ENCODE measurements at regions not wholly inside any gene's neighbourhood (a gene's known extent, or its start where the extent isn't known, plus 50 kb on each side); places are given as distances from the start of the nearest gene placed in this dataset.

DNA sequence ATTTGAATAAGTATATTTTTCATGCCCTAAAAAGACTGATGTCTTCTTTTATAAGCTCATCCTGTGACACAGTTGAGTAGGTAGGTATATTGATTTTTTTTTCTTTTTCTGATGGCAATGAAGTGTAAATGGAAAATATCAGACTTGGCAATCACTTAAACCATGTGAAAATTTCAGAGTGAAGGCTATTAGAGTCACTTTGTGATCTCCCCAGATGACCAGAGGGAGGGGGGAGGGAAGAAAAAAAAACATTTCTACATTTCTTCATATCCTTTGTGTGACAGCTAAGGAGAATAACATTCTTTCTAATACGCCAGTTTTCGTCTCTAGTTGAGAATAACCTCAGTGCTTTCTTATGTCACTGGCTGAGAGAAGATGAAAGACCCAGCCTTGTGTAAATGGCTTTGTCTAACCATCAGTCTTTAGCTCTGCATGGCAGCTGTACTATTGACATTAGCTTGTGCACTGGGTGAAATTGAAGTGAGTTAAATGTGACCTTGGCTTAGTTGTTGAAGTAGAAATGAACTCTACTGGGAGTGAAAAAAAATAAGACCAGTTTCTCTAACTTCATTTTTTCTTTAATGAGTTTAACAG is 332.1 kb upstream of the DACH1 start:
- TF ChIP-seq, protein P1, sequence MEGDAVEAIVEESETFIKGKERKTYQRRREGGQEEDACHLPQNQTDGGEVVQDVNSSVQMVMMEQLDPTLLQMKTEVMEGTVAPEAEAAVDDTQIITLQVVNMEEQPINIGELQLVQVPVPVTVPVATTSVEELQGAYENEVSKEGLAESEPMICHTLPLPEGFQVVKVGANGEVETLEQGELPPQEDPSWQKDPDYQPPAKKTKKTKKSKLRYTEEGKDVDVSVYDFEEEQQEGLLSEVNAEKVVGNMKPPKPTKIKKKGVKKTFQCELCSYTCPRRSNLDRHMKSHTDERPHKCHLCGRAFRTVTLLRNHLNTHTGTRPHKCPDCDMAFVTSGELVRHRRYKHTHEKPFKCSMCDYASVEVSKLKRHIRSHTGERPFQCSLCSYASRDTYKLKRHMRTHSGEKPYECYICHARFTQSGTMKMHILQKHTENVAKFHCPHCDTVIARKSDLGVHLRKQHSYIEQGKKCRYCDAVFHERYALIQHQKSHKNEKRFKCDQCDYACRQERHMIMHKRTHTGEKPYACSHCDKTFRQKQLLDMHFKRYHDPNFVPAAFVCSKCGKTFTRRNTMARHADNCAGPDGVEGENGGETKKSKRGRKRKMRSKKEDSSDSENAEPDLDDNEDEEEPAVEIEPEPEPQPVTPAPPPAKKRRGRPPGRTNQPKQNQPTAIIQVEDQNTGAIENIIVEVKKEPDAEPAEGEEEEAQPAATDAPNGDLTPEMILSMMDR (conservative IDR thresholded peaks at IDR 0.05 in 1 of 2, IDR thresholded peaks at IDR 0.05 in 1 of 2; ENCODE audit: low read depth in 1 of 2, low read length in 2 of 2) = no peak
- TF ChIP-seq EZH2 (IDR thresholded peaks at IDR 0.05; ENCODE audit: low read length, missing control alignments) = no peak
- no peak overlapping the region for H2AFZ ChIP-seq (ENCODE audit: low read length)
- no peaks in the 10 kb centered on the region for H4K20me1 ChIP-seq (ENCODE audit: control insufficient read depth, extremely low read depth, insufficient read depth, low read length)
- no peak overlapping the region for H3K9ac ChIP-seq (ENCODE audit: insufficient read depth, low read length)
- H3K27ac ChIP-seq (ENCODE audit: insufficient read depth, low read length) = no peak overlapping the region
- H3K4me3 ChIP-seq (replicated peaks in 1 of 4; ENCODE audit: control extremely low read depth in 1 of 4, insufficient read depth in 1 of 4, low read depth in 3 of 4, low read length in 4 of 4) = no peak overlapping the region
- H3K79me2 ChIP-seq (ENCODE audit: control insufficient read depth, insufficient read depth, low read length) = no peaks in the 10 kb centered on the region
- H3K9me3 ChIP-seq (ENCODE audit: control insufficient read depth, insufficient read depth, low read depth, low read length) = no peaks in the 10 kb centered on the region
- H3K4me2 ChIP-seq (ENCODE audit: extremely low read depth, insufficient read depth, low read length) = no peak overlapping the region
- no peaks in the 10 kb centered on the region for H3K36me3 ChIP-seq (ENCODE audit: control insufficient read depth, insufficient read depth, low read length)
- DNase-seq (ENCODE audit: low read depth in 2 of 2) = no peak
- H3K4me1 ChIP-seq (ENCODE audit: control insufficient read depth, extremely low read depth, insufficient read depth, low read length) = no peaks in the 10 kb centered on the region
- no peaks in the 10 kb centered on the region for H3K27me3 ChIP-seq (ENCODE audit: control insufficient read depth, insufficient read depth, low read length)

DNA sequence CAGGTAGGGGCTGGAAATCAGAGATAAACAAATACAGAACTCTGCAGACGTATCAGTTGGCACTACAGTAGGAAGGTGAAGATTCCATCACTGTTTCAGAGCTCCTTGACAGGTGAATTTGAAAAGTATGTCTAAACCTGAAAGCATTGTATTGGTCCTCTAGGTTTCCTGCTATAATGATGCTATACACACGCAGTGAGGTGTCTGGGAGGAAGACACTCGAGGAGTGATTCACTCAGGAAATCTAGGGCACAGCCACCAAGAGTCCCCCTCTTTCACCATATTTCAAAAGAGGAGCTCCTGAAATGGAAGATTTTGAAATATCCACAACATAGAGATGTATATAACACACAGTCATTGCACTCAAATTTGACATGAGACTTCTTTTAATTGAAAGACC is 331.0 kb upstream of the DACH1 start:
- Histone ChIP-seq H3K27me3 (ENCODE audit: control insufficient read depth, insufficient read depth, low read length) (no peaks in the 10 kb centered on the region), H3K4me2 (ENCODE audit: extremely low read depth, insufficient read depth, low read length) (no peak overlapping the region), H3K9ac (ENCODE audit: insufficient read depth, low read length) (no peak overlapping the region), H3K4me1 (ENCODE audit: control insufficient read depth, extremely low read depth, insufficient read depth, low read length) (no peaks in the 10 kb centered on the region), H3K4me3 (replicated peaks in 1 of 4; ENCODE audit: control extremely low read depth in 1 of 4, insufficient read depth in 1 of 4, low read depth in 3 of 4, low read length in 4 of 4) (no peak overlapping the region), H4K20me1 (ENCODE audit: control insufficient read depth, extremely low read depth, insufficient read depth, low read length) (no peaks in the 10 kb centered on the region), H3K36me3 (ENCODE audit: control insufficient read depth, insufficient read depth, low read length) (no peaks in the 10 kb centered on the region), H3K79me2 (ENCODE audit: control insufficient read depth, insufficient read depth, low read length) (no peaks in the 10 kb centered on the region), H2AFZ (ENCODE audit: low read length) (no peak overlapping the region), H3K9me3 (ENCODE audit: control insufficient read depth, insufficient read depth, low read depth, low read length) (no peaks in the 10 kb centered on the region), H3K27ac (ENCODE audit: insufficient read depth, low read length) (no peak overlapping the region)
- DNase-seq (ENCODE audit: low read depth in 2 of 2) = no peak
- TF ChIP-seq EZH2 (IDR thresholded peaks at IDR 0.05; ENCODE audit: low read length, missing control alignments) = no peak
- TF ChIP-seq, protein P1 (conservative IDR thresholded peaks at IDR 0.05 in 1 of 2, IDR thresholded peaks at IDR 0.05 in 1 of 2; ENCODE audit: low read depth in 1 of 2, low read length in 2 of 2) = no peak

DNA sequence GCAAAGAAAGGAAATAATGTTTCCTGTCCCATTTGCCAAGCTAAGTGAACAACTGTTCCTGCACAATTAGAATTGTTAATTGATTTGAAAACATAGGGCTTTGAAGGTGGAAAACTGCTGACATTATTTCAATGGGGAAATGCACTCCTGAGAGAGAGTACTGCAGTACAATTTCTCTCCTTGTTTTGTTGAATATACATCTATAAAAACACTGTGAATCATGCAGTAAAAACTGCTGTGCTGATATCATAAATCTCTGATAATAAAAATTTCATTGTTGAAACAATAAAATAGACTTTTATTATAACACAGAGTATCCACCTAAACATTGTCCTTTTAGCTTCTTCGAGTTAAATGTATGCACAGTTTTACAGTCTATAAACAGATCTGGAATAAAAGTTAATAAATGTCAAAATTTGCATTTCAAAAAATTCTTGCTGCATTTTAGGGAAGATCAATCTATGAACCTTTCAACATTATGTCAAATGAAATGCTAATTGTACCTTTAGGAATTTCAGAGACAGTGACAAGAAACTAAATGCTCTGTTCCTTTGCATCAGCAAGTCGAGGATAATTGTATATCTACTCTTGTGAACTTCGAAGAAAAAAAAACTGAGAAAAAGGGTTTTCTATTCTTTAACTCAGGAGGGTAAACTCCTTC is 328.2 kb upstream of the DACH1 start:
- no peaks in the 10 kb centered on the region for H3K27me3 ChIP-seq (ENCODE audit: control insufficient read depth, insufficient read depth, low read length)
- H3K79me2 ChIP-seq (ENCODE audit: control insufficient read depth, insufficient read depth, low read length) = no peaks in the 10 kb centered on the region
- no peak overlapping the region for H3K4me3 ChIP-seq (replicated peaks in 1 of 4; ENCODE audit: control extremely low read depth in 1 of 4, insufficient read depth in 1 of 4, low read depth in 3 of 4, low read length in 4 of 4)
- no peak overlapping the region for H3K4me2 ChIP-seq (ENCODE audit: extremely low read depth, insufficient read depth, low read length)
- H4K20me1 ChIP-seq (ENCODE audit: control insufficient read depth, extremely low read depth, insufficient read depth, low read length) = no peaks in the 10 kb centered on the region
- TF ChIP-seq, protein P1 (conservative IDR thresholded peaks at IDR 0.05 in 1 of 2, IDR thresholded peaks at IDR 0.05 in 1 of 2; ENCODE audit: low read depth in 1 of 2, low read length in 2 of 2) = no peak
- no peak overlapping the region for H3K27ac ChIP-seq (ENCODE audit: insufficient read depth, low read length)
- DNase-seq (ENCODE audit: low read depth in 2 of 2) = no peak
- H2AFZ ChIP-seq (ENCODE audit: low read length) = no peak overlapping the region
- no peaks in the 10 kb centered on the region for H3K36me3 ChIP-seq (ENCODE audit: control insufficient read depth, insufficient read depth, low read length)
- H3K9me3 ChIP-seq (ENCODE audit: control insufficient read depth, insufficient read depth, low read depth, low read length) = no peaks in the 10 kb centered on the region
- H3K4me1 ChIP-seq (ENCODE audit: control insufficient read depth, extremely low read depth, insufficient read depth, low read length) = no peaks in the 10 kb centered on the region
- no peak overlapping the region for H3K9ac ChIP-seq (ENCODE audit: insufficient read depth, low read length)

Data from fibroblast of lung (primary cell).